HG02798 (cell line): ENCODE measurements at regions not wholly inside any gene's neighbourhood (a gene's known extent, or its start where the extent isn't known, plus 50 kb on each side); places are given as distances from the start of the nearest gene placed in this dataset.
"Not testable (repeated sequence)": the region's sequence is repeated elsewhere in the genome, so short reads cannot be mapped to it uniquely, and the experiment has no call there.

Source experiments
- ATAC-seq: cut with Tn5 transposase; IDR thresholded peaks from one replicate; pipeline ENCODE4 v1.9.1; 2021; ENCODE audit warnings: mild to moderate bottlenecking; ENCODE audit not compliant: unreplicated experiment, poor library complexity

DNA sequence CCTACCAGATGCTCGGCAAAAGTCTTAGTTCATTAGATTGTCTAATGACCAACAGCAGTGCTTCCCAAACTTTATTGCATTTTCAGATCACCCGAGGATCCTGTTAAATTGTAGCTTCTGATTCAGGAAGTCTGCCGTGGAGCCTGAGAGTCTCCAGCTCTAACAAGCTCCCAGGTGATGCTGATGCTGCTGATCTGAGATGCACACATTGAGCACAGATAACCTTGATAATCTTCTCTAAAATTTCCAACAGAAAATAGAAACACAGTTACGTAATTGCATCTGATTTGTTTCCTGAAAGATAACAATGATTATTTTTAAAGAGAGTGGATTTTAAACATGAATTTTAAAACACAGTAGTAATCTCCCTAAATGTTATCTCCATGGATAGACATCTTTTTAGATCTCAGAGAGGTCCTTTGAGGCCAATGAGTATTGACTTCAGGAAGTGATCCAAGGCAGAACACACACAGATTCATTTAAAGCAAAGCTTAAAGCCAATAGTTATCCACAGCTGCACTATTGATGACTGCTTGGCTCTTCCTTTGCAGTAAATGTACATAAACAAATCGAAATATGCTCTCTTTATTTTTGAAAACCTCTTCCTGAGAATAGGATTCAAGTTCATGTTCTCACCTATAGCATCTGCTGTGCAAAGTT is 122.8 kb upstream of the TNPO1 start:
- ATAC-seq = no peak

DNA sequence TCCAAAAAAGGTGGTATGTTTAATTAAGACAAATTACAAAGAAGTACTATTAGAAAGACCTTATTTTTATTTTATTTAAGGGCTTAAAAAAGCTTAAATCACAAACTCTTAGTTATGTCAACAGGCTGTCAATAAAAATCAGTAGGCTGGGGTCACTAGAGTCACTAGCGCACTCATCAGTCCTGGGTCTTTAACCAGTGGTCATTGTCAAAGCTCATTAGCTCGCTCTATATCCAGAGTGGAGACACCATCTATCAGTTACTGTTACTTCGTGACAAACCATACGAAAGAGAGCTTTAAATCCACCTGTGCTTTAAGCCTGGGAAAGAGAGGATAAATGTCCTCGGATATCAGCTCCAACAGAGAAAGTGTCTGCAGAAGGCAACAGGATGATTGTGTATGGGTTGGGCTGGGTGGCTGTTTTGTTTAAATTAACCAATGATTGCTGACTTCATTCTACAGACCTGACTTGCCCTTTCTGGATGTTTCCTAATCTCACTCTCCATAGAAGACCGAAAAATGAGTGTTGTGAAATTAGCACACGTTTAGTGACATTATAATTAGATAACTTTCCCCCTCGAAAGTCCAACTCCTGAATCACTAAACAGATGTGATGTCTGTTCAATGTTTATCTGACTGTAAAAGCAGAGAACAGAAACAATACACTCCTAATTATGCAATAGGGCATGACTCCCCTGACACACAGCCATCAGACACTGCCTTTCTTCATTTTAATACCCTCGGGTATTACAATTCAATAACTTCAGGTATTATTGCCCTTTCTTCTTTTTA is 123.6 kb upstream of the TNPO1 start:
- no peak for ATAC-seq

DNA sequence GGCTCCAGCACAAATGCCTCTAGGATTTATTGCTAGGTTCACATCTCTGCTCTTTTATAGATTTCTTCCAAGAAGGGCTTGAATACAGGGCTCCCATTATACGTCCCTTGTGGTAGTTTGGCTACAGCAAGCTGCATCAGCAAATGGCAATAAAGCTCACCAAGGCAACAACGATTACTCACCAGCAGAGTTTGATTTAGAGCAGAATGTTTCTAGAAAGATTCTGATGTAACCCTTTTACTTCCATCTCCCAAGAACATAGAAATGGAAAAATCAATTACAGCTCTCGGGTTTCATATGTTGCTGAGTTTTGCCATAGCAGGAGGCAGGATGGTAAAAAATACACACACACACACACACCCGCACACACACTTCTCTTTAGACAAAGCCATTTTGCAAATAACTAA is 124.2 kb upstream of the TNPO1 start:
- ATAC-seq = no peak

DNA sequence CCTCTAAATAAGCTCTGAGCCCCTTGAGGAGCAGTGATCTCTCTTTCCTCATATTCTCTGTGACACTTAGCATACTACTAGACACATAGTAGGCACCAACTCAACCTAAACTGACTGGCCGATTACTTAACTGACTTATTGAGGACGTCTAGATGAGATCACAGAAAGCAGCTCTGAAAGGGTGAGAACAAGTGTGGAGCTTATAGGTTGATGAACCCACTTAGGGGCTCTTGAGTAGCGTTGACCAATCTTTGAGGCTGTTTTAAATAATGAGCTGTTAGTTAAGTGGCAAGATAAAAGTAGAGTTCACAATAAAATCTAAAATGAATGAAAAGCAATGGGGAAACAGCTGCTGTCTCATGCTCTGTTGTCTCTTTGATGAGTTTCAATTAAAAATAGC is 124.7 kb upstream of the TNPO1 start:
- ATAC-seq = no peak

DNA sequence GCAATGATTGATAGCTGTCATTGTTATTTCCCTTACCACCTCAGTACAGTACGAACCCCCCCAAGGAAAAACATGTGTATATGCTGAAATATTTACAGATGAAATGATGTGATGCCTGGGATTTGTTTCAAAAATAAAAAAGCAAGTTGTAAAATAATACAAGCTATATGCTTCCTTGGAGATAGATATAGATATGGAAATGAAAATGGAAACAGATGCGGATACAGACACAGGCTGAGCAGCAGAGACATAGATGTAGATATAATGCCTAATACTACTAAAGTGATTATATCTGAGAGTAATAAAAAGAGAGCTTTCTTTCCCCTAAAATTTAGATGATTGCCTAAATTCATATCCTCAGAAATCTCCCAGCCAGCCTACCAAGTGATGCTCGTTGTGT is 127.5 kb upstream of the TNPO1 start:
- ATAC-seq = no peak

DNA sequence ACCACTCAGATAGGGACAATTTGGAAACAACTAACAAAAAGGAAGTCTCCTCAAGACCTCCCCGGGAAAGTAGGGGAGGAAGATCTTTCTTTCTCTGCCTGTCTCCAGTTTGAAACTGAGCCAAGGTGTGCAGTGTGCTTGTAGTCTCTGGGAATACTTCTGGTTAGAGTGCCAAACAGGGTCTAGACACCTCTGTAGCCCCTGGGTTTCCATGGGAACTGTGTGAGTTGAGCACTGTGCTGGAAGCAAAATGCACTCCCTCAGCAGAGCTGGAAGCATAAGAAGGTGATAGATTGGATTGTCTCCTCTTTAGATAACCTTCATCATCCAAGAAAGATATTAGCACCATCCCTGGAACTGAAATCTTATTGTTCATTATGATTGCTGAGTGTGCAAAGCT is 129.2 kb upstream of the TNPO1 start:
- no peak for ATAC-seq

DNA sequence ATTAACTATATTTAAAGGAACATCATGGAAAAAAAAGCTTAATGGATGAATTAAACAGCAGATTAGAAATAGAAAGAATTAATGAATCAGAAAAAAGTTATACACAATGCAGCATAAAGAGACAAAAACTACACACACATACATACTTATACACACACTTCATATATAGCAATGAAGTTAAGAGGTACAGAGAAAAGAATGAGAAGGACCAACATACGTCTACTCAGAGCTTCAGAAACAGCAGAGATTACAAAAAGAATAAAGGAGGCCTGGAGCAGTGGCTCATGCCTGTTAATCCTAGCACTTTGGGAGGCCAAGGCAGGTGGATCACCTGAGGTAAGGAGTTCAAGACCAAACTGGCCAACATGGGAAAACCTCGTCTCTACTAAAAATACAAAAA is 133.9 kb upstream of the TNPO1 start:
- no peak for ATAC-seq

DNA sequence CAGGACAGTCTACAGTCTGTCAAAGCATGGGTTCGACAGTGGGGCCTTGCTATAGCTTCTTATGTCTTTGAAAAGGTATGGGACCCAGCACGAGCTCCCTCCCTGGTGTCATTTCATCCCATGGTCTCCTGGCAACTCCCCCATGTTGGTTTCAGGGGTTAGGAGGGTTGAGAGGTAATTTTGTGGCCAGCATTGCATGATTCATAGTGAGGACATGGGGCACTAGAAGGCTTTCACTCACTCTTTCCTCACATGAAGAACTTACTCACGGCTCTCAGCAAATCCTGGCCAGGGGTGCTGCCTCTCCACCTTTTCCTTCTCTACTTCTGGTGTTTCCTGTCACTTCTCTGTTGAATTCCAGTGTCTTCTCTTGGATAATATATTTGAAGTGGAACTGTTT is 134.7 kb upstream of the TNPO1 start:
- ATAC-seq = no peak

DNA sequence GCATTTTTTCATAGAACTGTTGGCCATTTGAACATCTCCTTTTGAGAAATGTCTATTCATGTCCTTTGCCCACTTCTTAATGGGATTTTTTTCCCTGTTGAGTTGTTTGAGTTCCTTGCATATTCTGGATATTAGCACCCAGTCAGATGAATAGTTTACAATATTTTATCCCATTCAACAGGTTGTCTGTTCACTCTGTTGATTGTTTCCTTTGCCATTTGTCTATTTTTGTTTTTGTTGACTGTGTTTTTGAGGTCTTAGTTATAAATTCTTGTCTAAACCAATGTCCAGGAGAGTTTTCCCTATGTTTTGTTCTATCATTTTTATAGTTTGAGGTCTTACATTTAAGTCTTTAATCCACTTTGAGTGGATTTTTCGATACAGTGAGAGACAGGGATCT is 139.0 kb upstream of the TNPO1 start:
- no peak for ATAC-seq

DNA sequence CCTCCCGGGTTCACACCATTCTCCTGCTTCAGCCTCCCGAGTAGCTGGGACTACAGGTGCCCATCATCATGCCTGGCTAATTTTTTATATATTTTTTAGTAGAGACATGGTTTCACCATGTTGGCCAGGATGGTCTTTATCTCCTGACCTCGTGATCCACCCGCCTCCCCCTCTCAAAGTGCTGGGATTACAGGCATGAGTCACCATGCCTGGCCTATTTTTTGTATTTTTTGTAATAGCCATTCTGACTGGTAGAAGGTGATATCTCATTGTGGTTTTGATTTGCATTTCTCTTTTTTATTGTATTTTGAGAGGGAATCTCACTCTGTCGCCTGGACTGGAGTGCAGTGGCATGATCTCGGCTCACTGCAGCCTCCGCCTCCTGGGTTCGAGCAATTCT is 139.6 kb upstream of the TNPO1 start:
- not testable (repeated sequence) for ATAC-seq

DNA sequence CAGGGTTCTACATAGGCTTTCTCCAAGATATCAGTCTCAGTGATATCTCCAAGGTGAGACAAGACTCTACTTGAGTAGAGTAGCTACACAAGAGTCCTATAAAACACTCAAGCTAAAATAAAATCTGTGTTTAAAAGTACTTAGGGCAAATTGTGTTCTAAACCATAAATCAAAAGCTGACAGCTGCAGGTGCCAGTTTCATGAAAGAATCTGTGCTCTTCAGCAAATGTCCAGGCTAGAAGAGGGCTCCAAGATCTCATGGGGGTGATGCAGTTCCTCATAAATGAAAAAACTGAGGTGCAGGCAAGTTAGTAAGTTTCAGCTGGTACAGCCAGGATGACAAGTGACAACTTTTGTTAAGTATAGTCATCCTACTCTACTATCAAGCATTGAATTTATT is 142.8 kb upstream of the TNPO1 start:
- ATAC-seq = no peak

DNA sequence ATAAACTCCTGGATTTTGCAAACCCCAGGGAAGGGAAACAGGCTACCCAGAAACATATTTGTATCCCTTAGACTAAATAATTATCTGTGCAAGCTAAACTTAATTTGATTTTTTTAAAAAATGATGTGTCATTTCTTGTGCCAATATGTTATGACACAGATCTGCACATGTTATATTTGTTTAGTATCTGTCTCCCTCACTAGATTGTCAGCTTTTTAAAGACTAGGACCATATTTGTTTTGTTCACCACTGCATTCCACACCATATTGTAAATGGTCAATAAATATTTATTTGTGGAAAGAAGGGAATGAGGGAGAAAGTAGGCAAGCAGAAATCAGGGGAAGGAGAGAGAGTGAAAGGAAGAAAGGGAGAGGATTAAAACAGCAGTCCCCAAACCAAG is 143.3 kb upstream of the TNPO1 start:
- ATAC-seq = no peak

DNA sequence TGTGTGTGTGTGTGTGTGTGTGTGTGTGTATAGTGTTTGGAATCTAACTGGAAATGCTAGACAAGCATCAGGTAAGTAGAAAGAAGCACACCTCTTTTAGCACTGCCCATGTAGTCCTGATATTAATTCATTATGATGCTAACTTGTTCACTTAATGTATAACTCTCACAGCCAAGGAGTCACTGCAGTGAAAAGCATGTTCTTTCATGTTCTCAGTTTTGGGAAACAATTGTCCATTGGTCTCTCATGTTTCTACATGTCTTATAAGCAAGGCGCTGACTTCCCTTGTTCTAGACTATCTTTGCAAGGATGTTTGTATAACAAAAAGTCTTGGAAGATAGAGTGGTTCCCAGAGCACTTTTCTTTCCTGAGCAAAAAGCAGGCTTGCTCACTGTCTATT is 148.8 kb upstream of the TNPO1 start:
- ATAC-seq = no peak

DNA sequence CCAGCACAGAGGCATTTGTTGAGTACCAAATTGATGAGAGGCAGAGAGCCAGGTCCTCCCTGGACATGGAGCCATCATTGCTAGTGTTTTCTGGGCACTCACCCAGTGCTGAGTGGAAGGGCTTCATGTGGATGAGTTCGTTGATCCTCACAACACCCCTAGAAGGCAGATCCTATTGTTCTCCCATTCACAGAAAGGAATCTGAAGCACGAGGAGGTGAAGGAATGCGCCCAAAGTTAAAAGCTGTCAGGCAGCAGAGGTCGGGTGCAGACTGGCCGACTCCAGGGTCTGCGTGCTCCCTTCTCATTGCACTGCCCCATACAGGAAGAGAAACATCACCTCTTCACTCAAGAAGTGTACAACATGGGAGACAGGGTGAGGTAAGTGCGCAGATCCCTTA is 153.5 kb upstream of the TNPO1 start:
- no peak for ATAC-seq

DNA sequence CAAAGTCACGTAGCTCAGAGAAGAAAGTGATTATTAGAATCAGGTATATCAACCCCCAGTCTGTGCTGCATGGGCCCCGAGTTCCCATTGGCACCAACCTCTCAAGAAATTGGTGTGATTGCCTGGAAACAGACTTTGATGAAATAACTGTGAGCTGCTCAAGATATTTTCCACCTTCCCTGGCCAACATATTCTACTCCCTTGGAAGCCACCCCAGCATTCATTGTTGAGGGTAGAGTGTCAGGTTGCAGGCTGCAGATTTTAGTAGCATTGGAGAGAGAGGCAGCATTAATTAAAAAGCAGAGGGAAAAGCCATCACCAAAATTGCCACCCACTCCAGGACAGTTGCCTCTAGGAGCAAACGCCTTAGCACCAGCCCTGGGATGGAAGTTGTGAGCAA is 154.2 kb upstream of the TNPO1 start:
- no peak for ATAC-seq

DNA sequence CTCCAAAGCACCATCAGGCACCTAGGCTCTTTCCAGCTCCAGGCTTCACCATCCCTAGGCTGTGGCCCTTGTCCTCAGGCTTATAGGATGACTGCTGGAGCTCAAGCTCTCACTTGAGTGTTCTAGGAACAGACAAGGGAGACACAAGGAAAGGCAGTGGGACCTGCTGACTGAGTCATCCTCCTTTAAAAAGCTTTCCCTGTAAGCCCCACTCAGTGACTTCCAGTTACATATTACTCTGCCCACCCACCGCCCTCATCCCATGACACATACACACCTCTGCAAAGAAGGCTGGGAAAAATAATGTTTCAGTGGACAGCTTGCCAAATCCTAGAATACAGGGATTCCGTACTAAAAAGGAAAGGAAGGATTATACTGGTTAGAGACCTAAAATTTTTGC is 154.2 kb upstream of the ZNF366 start:
- ATAC-seq = no peak

DNA sequence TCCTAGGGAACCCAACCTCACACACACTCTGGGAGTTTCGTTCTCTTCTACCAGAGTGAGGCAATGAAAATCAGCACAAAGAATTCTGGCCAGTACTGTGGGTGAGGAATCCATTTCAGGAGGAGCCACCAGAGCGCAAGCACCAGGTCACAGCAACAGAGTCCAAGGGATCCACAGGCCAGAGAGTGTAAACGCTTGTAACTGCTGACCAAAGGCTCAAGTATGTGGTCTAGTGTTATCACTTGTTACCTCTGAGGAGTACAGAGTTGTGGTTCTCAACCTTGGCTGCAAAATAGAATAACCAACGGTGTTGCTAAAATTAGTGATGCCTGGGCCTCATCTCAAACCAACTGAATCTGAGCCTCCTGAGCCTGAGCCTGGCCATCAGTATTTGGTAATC is 152.5 kb upstream of the ZNF366 start:
- ATAC-seq = no peak

DNA sequence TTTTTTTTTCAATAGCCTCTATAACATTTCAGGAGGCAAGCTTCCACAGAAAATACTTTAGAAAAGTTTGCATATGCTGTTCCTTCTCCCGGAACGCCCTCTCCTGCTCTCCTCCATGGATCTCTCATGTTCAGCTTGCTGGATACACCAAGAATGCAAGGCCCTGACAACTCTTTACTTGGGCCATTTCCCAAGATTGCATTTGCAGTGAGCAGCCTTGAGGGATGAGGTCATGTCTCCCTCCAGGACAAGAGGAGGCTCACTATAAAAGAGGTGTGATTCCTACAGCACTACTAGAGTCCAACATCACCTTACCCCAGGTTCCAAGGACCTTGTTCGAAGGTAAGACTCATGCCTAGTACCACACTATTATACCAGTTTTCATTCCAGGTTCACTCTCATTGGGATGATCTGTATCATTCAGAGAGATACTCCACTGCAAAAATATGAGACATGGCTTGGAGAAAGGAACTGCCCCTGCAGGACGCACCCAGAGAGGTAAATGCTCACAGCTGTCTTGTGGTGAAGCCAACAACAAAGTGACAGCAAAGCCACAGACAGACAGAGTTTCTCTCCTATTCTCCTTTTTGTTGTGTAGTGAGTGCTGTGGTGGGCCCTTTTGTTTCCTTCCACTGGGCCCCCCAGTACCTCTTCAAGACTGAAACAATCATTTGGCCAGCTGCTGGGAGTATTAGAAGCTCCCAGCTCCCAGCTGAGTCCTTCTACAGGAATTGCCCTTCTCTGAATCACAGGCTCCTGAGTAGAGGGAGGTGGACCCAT is 151.7 kb upstream of the ZNF366 start:
- ATAC-seq = no peak

DNA sequence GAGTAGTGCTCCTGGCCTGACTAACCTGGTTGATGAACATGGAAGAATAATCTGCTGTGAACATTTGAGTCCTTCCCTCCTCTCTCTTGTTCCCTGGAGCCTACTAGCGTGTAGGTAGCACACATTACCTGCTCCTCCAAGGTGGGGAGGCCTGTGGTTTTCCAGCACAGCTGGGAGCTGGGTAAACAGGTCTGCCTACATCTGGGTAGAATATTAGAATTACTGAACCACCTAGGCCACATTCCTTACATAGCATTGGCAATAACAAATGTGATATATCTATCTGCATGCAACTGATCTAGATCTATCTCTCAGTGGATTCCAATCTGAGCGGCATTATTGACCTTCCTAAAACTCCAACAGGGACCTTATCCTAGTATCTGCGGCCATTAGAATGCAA is 151.0 kb upstream of the ZNF366 start:
- no peak for ATAC-seq

DNA sequence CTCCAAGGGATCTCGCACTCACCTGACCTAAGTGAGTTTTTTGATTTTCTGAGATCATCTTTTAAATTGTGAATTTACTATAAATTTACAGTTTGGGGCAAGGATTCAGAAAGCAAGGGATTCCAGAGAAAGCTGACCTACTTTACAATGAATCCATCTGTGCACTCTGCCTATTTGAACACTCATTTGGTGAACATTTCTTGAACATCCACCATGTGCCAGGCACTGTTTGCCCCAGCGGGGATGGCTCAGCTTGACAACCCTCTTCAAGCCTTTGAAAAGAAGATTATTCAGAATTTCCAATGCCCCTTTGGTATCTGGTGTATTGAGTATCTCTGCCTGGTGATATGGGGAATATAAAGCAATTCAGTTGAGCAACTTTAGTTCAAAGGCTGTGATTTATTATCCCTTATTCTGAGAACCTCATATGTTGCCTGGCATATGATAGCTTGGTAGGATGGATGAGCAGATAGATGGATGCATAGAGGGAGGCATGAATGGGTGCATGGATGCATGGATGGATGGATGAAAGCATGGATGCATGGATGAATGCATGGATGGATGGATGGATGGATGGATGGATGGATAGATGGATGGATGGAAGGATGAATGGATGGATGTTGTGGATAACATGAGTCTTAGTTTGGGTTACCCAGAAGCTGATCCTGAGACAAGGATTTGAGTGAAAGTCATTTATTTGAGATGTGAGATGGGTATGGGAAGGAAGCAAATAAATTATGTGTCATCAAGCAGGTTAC is 149.7 kb upstream of the ZNF366 start:
- no peak for ATAC-seq

DNA sequence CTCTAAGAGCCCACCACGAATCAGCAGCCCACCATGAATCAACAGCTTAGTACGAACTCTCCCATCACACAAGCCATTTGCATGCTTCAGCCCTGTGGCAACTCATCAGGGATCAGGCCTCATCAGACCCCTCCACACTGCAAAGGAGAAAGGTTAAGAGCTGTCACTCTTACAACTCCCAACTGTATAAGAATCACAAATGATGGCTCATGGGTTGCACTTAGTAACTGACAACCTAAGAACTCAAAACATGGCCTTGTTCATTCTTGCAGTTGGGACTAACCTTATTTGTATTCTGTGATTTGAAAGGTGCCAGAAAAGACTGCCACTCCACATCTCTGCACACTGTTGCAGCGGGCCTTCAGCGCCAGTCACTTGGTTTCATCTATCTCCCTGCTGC is 149.1 kb upstream of the ZNF366 start:
- ATAC-seq = no peak
